WTC11 (cell line): ENCODE measurements at regions not wholly inside any gene's neighbourhood (a gene's known extent, or its start where the extent isn't known, plus 50 kb on each side); places are given as distances from the start of the nearest gene placed in this dataset.

Experiments
- ATAC-seq: fragments of 200-7000 bp; cut with Tn5 transposase; 2 replicates; pipeline ENCODE4 v1.10.0; 2021; ENCODE audit warnings: mild to moderate bottlenecking, moderate library complexity
- CTCF ChIA-PET: fragments of 300-600 bp; sonication (Branson Sonifier 250); formaldehyde crosslinking; loops from one replicate; lab custom pipeline; 2021; ENCODE audit warnings: antibody characterized with exemption; lab: Charles Lee
- POLR2A ChIA-PET: fragments of 350-600 bp; sonication (Branson Sonifier 250); formaldehyde crosslinking; loops from one replicate; lab custom pipeline; 2021; ENCODE audit warnings: antibody characterized with exemption; lab: Charles Lee
- DNase-seq: peaks from one replicate; pipeline ENCODE4 v3.0.0; 2021; ENCODE audit warnings: low spot score
- H3K27ac Mint-ChIP-seq: 2 replicates; pipeline ENCODE4 v1.8.0; 2021; ENCODE audit warnings: mixed read lengths
- H3K27me3 Mint-ChIP-seq: 2 replicates; pipeline ENCODE4 v1.8.0; 2021; ENCODE audit warnings: low read depth, mild to moderate bottlenecking, moderate library complexity, mixed read lengths
- H3K36me3 Mint-ChIP-seq: 2 replicates; pipeline ENCODE4 v1.8.0; 2021; ENCODE audit warnings: mixed read lengths
- H3K4me1 Mint-ChIP-seq: 2 replicates; pipeline ENCODE4 v1.8.0; 2022; ENCODE audit warnings: mixed read lengths
- H3K4me3 Mint-ChIP-seq: 2 replicates; pipeline ENCODE4 v1.8.0; 2021; ENCODE audit warnings: mild to moderate bottlenecking, moderate library complexity, mixed read lengths
- H3K9me3 Mint-ChIP-seq: 2 replicates; pipeline ENCODE4 v1.8.0; 2021; ENCODE audit warnings: mixed read lengths
- CREM ChIP-seq: sonication (generic); formaldehyde crosslinking; IDR thresholded peaks from 2 replicates; pipeline ENCODE4 v1.8.1; 2022; ENCODE audit warnings: mild to moderate bottlenecking, missing genetic modification reagents, moderate library complexity
- E2F5 ChIP-seq: sonication (generic); formaldehyde crosslinking; IDR thresholded peaks from 2 replicates; pipeline ENCODE4 v1.8.1; 2022; ENCODE audit warnings: mild to moderate bottlenecking, moderate library complexity, missing genetic modification reagents
- ELF4 ChIP-seq: sonication (generic); formaldehyde crosslinking; IDR thresholded peaks from 2 replicates; pipeline ENCODE4 v1.8.1; 2022; ENCODE audit warnings: low read depth, mild to moderate bottlenecking, moderate library complexity, missing genetic modification reagents
- ESRRA ChIP-seq: sonication (generic); formaldehyde crosslinking; IDR thresholded peaks from 2 replicates; pipeline ENCODE4 v1.8.1; 2022; ENCODE audit warnings: mild to moderate bottlenecking, missing genetic modification reagents, borderline replicate concordance
- FOXJ3 ChIP-seq: sonication (generic); formaldehyde crosslinking; IDR thresholded peaks from 2 replicates; pipeline ENCODE4 v1.9.0; 2021; ENCODE audit warnings: missing genetic modification reagents, mild to moderate bottlenecking, borderline replicate concordance
- FOXP1 ChIP-seq: sonication (generic); formaldehyde crosslinking; IDR thresholded peaks from 2 replicates; pipeline ENCODE4 v1.8.0; 2022; ENCODE audit warnings: missing genetic modification reagents, mild to moderate bottlenecking, moderate library complexity, borderline replicate concordance
- JUN ChIP-seq: sonication (generic); formaldehyde crosslinking; IDR thresholded peaks from 2 replicates; pipeline ENCODE4 v1.8.0; 2023; ENCODE audit warnings: mild to moderate bottlenecking, missing genetic modification reagents
- MLX ChIP-seq: sonication (generic); formaldehyde crosslinking; IDR thresholded peaks from 2 replicates; pipeline ENCODE4 v1.8.1; 2023; ENCODE audit warnings: mild to moderate bottlenecking, missing genetic modification reagents, moderate library complexity
- MXD4 ChIP-seq: fragments of 250-450 bp; sonication (Bioruptor Pico); IDR thresholded peaks from 2 replicates; pipeline ENCODE4 v1.8.0; 2021; ENCODE audit warnings: mild to moderate bottlenecking, moderate library complexity, borderline replicate concordance
- NFYB ChIP-seq: sonication (generic); formaldehyde crosslinking; conservative IDR thresholded peaks from 2 replicates; pipeline ENCODE4 v1.8.0; 2022; ENCODE audit warnings: low read depth, missing genetic modification reagents
- NR3C1 ChIP-seq: sonication (generic); formaldehyde crosslinking; conservative IDR thresholded peaks from 2 replicates; pipeline ENCODE4 v1.8.1; 2023; ENCODE audit warnings: low read depth, mild to moderate bottlenecking, missing genetic modification reagents
- SMAD3 ChIP-seq: sonication (generic); formaldehyde crosslinking; IDR thresholded peaks from 2 replicates; pipeline ENCODE4 v1.8.0; 2022; ENCODE audit warnings: missing genetic modification reagents, mild to moderate bottlenecking, borderline replicate concordance
- SOX15 ChIP-seq: fragments of 250-450 bp; sonication (Bioruptor Pico); IDR thresholded peaks from 2 replicates; pipeline ENCODE4 v1.9.0; 2021; ENCODE audit warnings: mild to moderate bottlenecking
- TEAD1 ChIP-seq: sonication (generic); formaldehyde crosslinking; IDR thresholded peaks from 2 replicates; pipeline ENCODE4 v1.8.0; 2022; ENCODE audit warnings: mild to moderate bottlenecking, missing genetic modification reagents
- ZBTB21 ChIP-seq: sonication (generic); formaldehyde crosslinking; IDR thresholded peaks from 2 replicates; pipeline ENCODE4 v1.8.1; 2023; ENCODE audit warnings: mild to moderate bottlenecking, missing genetic modification reagents, borderline replicate concordance
- ZNF263 ChIP-seq: sonication (generic); formaldehyde crosslinking; IDR thresholded peaks from 2 replicates; pipeline ENCODE4 v1.8.1; 2022; ENCODE audit warnings: low read depth, mild to moderate bottlenecking, moderate library complexity, missing genetic modification reagents
- ZNF416 ChIP-seq: fragments of 250-450 bp; sonication (Bioruptor Pico); IDR thresholded peaks from 2 replicates; pipeline ENCODE4 v1.9.0; 2021; ENCODE audit warnings: mild to moderate bottlenecking, inconsistent platforms
- TF ChIP-seq, protein P1 (sequence below): sonication (generic); formaldehyde crosslinking; IDR thresholded peaks from 2 replicates; pipeline ENCODE4 v1.8.1; 2022; ENCODE audit warnings: low read depth, missing genetic modification reagents, borderline replicate concordance
- TF ChIP-seq, protein P2 (sequence below): fragments of 250-450 bp; sonication (Bioruptor Pico); IDR thresholded peaks from 2 replicates; pipeline ENCODE4 v2.1.2; 2022; ENCODE audit warnings: mild to moderate bottlenecking, moderate library complexity
- TF ChIP-seq, protein P3 (sequence below): sonication (generic); formaldehyde crosslinking; IDR thresholded peaks from 2 replicates; pipeline ENCODE4 v1.8.1; 2023; ENCODE audit warnings: mild to moderate bottlenecking, moderate library complexity, missing genetic modification reagents
- TF ChIP-seq, protein P4 (sequence below): sonication (generic); formaldehyde crosslinking; IDR thresholded peaks from 2 replicates; pipeline ENCODE4 v1.8.0; 2022; ENCODE audit warnings: mild to moderate bottlenecking, missing genetic modification reagents
- TF ChIP-seq, protein P5 (sequence below): sonication (generic); formaldehyde crosslinking; IDR thresholded peaks from 2 replicates; pipeline ENCODE4 v1.8.0; 2023; ENCODE audit warnings: missing genetic modification reagents
- TF ChIP-seq, protein P6 (sequence below): sonication (generic); formaldehyde crosslinking; IDR thresholded peaks from 2 replicates; pipeline ENCODE4 v1.8.0; 2022; ENCODE audit warnings: mild to moderate bottlenecking, missing genetic modification reagents
- TF ChIP-seq, protein P7 (sequence below): sonication (generic); formaldehyde crosslinking; IDR thresholded peaks from 2 replicates; pipeline ENCODE4 v1.8.1; 2023; ENCODE audit warnings: mild to moderate bottlenecking, missing genetic modification reagents

- TF ChIP-seq, protein P1, sequence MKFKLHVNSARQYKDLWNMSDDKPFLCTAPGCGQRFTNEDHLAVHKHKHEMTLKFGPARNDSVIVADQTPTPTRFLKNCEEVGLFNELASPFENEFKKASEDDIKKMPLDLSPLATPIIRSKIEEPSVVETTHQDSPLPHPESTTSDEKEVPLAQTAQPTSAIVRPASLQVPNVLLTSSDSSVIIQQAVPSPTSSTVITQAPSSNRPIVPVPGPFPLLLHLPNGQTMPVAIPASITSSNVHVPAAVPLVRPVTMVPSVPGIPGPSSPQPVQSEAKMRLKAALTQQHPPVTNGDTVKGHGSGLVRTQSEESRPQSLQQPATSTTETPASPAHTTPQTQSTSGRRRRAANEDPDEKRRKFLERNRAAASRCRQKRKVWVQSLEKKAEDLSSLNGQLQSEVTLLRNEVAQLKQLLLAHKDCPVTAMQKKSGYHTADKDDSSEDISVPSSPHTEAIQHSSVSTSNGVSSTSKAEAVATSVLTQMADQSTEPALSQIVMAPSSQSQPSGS (CRISPR knock-in tag): no peak
Measured at GRCh38 chr12:88880051-88880450, 299.8 kb upstream of the KITLG start (continued).

DNA sequence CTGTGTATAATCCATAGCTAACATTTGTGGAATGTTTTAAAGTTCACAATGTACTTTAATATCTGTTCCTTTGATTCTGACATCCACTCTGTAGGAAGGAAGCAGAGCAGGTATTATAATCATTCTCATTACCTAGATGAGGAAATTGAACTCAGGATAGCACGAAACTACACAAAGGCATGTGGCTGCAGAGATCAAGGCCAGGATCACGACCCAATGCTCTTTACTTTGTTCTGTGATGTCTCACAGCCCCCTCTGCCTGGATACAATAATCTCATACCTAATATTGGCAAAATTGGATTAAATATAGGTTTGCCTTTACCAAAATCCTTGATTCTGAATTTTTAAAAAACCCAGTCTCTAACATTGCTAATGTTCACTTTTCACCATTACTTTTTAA lies 298.0 kb upstream of the KITLG start:
- Mint-ChIP-seq H3K27me3 (no peaks in the 10 kb centered on the region), H3K4me3 (no peak overlapping the region), H3K4me1 (no peaks in the 10 kb centered on the region), H3K36me3 (no peaks in the 10 kb centered on the region), H3K27ac (no peak overlapping the region), H3K9me3 (peaks cover 9% of the 10 kb centered on the region)
- CTCF ChIA-PET: no interaction called here
- no peak for TF ChIP-seq JUN (CRISPR knock-in tag)
- TF ChIP-seq MXD4 (CRISPR knock-in tag): no peak
- TF ChIP-seq ZNF416 (CRISPR knock-in tag): no peak
- no peak for TF ChIP-seq FOXJ3
- TF ChIP-seq NR3C1 (CRISPR knock-in tag): no peak
- TF ChIP-seq, protein P2, sequence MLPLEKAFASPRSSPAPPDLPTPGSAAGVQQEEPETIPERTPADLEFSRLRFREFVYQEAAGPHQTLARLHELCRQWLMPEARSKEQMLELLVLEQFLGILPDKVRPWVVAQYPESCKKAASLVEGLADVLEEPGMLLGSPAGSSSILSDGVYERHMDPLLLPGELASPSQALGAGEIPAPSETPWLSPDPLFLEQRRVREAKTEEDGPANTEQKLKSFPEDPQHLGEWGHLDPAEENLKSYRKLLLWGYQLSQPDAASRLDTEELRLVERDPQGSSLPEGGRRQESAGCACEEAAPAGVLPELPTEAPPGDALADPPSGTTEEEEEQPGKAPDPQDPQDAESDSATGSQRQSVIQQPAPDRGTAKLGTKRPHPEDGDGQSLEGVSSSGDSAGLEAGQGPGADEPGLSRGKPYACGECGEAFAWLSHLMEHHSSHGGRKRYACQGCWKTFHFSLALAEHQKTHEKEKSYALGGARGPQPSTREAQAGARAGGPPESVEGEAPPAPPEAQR (CRISPR knock-in tag): no peak
- TF ChIP-seq, protein P3, sequence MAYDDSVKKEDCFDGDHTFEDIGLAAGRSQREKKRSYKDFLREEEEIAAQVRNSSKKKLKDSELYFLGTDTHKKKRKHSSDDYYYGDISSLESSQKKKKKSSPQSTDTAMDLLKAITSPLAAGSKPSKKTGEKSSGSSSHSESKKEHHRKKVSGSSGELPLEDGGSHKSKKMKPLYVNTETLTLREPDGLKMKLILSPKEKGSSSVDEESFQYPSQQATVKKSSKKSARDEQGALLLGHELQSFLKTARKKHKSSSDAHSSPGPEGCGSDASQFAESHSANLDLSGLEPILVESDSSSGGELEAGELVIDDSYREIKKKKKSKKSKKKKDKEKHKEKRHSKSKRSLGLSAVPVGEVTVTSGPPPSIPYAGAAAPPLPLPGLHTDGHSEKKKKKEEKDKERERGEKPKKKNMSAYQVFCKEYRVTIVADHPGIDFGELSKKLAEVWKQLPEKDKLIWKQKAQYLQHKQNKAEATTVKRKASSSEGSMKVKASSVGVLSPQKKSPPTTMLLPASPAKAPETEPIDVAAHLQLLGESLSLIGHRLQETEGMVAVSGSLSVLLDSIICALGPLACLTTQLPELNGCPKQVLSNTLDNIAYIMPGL (CRISPR knock-in tag): no peak
- no peak for TF ChIP-seq ZBTB21
- TF ChIP-seq, protein P4, sequence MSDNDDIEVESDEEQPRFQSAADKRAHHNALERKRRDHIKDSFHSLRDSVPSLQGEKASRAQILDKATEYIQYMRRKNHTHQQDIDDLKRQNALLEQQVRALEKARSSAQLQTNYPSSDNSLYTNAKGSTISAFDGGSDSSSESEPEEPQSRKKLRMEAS (CRISPR knock-in tag): no peak
- no peak for TF ChIP-seq NFYB (CRISPR knock-in tag)
- TF ChIP-seq FOXP1 (CRISPR knock-in tag): no peak
- TF ChIP-seq SOX15: no peak
- no peak for TF ChIP-seq ESRRA (CRISPR knock-in tag)
- no peak for TF ChIP-seq CREM (CRISPR knock-in tag)
- TF ChIP-seq TEAD1 (CRISPR knock-in tag): no peak
- no peak for TF ChIP-seq ELF4
- POLR2A ChIA-PET: no interaction called here
- ATAC-seq: no peak
- DNase-seq: no peak

DNA sequence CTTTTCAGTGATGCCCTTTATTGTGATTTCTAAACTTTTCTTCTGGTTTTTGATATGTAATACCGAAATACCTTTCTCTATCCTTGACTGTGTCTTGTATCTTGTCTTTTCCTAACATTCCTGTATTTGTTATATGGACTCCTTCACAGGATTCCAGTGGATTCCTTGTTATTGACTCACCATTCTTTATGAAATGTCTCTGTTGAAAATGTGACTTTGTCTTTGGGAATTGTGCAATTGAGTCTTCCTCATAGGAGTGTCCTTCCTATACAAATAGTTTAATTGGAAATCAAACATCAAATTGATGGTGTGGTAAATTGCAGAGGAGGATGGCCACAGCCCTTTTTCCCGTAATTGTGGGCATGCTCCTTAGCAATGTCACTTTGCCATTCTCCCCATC lies 296.6 kb upstream of the KITLG start:
- DNase-seq (no peak), ATAC-seq (no peak)
- TF ChIP-seq FOXP1 (CRISPR knock-in tag) (no peak), MLX (CRISPR knock-in tag) (no peak), ZNF263 (CRISPR knock-in tag) (no peak), E2F5 (no peak), SMAD3 (CRISPR knock-in tag) (no peak)
- TF ChIP-seq, protein P5, sequence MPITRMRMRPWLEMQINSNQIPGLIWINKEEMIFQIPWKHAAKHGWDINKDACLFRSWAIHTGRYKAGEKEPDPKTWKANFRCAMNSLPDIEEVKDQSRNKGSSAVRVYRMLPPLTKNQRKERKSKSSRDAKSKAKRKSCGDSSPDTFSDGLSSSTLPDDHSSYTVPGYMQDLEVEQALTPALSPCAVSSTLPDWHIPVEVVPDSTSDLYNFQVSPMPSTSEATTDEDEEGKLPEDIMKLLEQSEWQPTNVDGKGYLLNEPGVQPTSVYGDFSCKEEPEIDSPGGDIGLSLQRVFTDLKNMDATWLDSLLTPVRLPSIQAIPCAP (CRISPR knock-in tag): no peak
- TF ChIP-seq, protein P6, sequence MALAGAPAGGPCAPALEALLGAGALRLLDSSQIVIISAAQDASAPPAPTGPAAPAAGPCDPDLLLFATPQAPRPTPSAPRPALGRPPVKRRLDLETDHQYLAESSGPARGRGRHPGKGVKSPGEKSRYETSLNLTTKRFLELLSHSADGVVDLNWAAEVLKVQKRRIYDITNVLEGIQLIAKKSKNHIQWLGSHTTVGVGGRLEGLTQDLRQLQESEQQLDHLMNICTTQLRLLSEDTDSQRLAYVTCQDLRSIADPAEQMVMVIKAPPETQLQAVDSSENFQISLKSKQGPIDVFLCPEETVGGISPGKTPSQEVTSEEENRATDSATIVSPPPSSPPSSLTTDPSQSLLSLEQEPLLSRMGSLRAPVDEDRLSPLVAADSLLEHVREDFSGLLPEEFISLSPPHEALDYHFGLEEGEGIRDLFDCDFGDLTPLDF (CRISPR knock-in tag): no peak
- TF ChIP-seq, protein P7, sequence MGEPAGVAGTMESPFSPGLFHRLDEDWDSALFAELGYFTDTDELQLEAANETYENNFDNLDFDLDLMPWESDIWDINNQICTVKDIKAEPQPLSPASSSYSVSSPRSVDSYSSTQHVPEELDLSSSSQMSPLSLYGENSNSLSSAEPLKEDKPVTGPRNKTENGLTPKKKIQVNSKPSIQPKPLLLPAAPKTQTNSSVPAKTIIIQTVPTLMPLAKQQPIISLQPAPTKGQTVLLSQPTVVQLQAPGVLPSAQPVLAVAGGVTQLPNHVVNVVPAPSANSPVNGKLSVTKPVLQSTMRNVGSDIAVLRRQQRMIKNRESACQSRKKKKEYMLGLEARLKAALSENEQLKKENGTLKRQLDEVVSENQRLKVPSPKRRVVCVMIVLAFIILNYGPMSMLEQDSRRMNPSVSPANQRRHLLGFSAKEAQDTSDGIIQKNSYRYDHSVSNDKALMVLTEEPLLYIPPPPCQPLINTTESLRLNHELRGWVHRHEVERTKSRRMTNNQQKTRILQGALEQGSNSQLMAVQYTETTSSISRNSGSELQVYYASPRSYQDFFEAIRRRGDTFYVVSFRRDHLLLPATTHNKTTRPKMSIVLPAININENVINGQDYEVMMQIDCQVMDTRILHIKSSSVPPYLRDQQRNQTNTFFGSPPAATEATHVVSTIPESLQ: no peak
- ChIA-PET CTCF (no interaction called here), POLR2A (no interaction called here)
- Mint-ChIP-seq H3K9me3 (peaks cover 5% of the 10 kb centered on the region), H3K36me3 (no peaks in the 10 kb centered on the region), H3K27me3 (no peaks in the 10 kb centered on the region), H3K4me3 (no peak overlapping the region), H3K4me1 (no peaks in the 10 kb centered on the region), H3K27ac (no peak overlapping the region)
